Epithelial cell of proximal tubule (primary cell): ENCODE measurements at regions not wholly inside any gene's neighbourhood (a gene's known extent, or its start where the extent isn't known, plus 50 kb on each side); places are given as distances from the start of the nearest gene placed in this dataset.
"Not testable (repeated sequence)": the region's sequence is repeated elsewhere in the genome, so short reads cannot be mapped to it uniquely, and the experiment has no call there.

Source experiments
- DNase-seq: peaks from one replicate; pipeline ENCODE4 v3.0.0-alpha.2; 2011; ENCODE audit warnings: low read depth
- H3K4me3 ChIP-seq: 2 replicates; pipeline ENCODE4 v1.5.1; 2011; ENCODE audit warnings: low read depth, mild to moderate bottlenecking, low read length
- CTCF ChIP-seq: conservative IDR thresholded peaks from 2 replicates; pipeline ENCODE4 v1.5.1; 2012; ENCODE audit warnings: low read depth, mild to moderate bottlenecking, low read length

- DNase-seq, result no peak
- TF ChIP-seq CTCF, result no peak
Observed at GRCh38 chr6:86016077-86016476, 373.4 kb upstream of the SYNCRIP start.

GRCh38 chr6:86012991-86013390 is 370.3 kb upstream of the SYNCRIP start:
- H3K4me3 ChIP-seq, DNase-seq: not testable (repeated sequence)

More at GRCh38 chr6:86016077-86016476, 373.4 kb upstream of the SYNCRIP start:
- no peak overlapping the region for H3K4me3 ChIP-seq

GRCh38 chr6:86010915-86011786 is 368.5 kb upstream of the SYNCRIP start:
- H3K4me3 ChIP-seq, result no peak overlapping the region
- no peak for DNase-seq
- TF ChIP-seq CTCF, result no peak

GRCh38 chr6:85997206-85997605 is 354.5 kb upstream of the SYNCRIP start:
- TF ChIP-seq CTCF, result no peak
- H3K4me3 ChIP-seq, result no peak overlapping the region
- no peak for DNase-seq

GRCh38 chr6:85996034-85996375 is 353.3 kb upstream of the SYNCRIP start:
- no peak overlapping the region for H3K4me3 ChIP-seq
- no peak for DNase-seq
- no peak for TF ChIP-seq CTCF

GRCh38 chr6:85995339-85996033 is 352.8 kb upstream of the SYNCRIP start:
- H3K4me3 ChIP-seq, result no peak overlapping the region
- no peak for DNase-seq
- TF ChIP-seq CTCF, result no peak

- H3K4me3 ChIP-seq, result no peak overlapping the region
- TF ChIP-seq CTCF, result no peak
- no peak for DNase-seq
Observed at GRCh38 chr6:85986681-85987080, 344.0 kb upstream of the SYNCRIP start.
